Upper lobe of left lung (tissue), 6 donors: ENCODE measurements at regions not wholly inside any gene's neighbourhood (a gene's known extent, or its start where the extent isn't known, plus 50 kb on each side); places are given as distances from the start of the nearest gene placed in this dataset.
A peak's percentile ranks its signal among the peaks of the same experiment; 100 is the strongest.

Experiments
- ATAC-seq, 2 donors: fragments of 200-7000 bp; cut with Tn5 transposase; one replicate each; pipeline ENCODE4 v1.9.1; 2022; ENCODE audit warnings: mild to moderate bottlenecking in 2 of 2, moderate library complexity in 2 of 2; ENCODE audit not compliant: low FRiP score in 2 of 2
- DNase-seq, 2 donors: peaks; one replicate each; pipeline ENCODE4 v3.0.0-alpha.2; 2019 to 2020
- H3K27ac ChIP-seq, 4 donors: fragments of 200-600 bp; sonication (generic); one replicate each; pipeline ENCODE4 v1.5.1; 2016 to 2019
- H3K27me3 ChIP-seq, 4 donors: fragments of 200-600 bp; sonication (generic); one replicate each; pipeline ENCODE4 v1.5.1; 2017 to 2019
- H3K36me3 ChIP-seq, 4 donors: fragments of 200-600 bp; sonication (generic); one replicate each; pipeline ENCODE4 v1.5.1; 2016 to 2019
- H3K4me1 ChIP-seq, 4 donors: fragments of 200-600 bp; sonication (generic); one replicate each; pipeline ENCODE4 v1.5.1; 2018 to 2019
- H3K4me3 ChIP-seq, 4 donors: fragments of 200-600 bp; sonication (generic); one replicate each; pipeline ENCODE4 v1.5.1; 2017 to 2019; ENCODE audit warnings: mild to moderate bottlenecking in 2 of 4, moderate library complexity in 1 of 4
- H3K9me3 ChIP-seq, 4 donors: fragments of 200-600 bp; sonication (generic); one replicate each; pipeline ENCODE4 v1.5.1; 2018 to 2019
- CTCF ChIP-seq, 6 experiments: fragments of 450-650 bp in 4 of 6; fragments of 200-600 bp in 2 of 6; sonication (generic) in 2 of 6; IDR thresholded peaks; one replicate each; pipeline ENCODE4 v1.5.1; 2016 to 2019; ENCODE audit warnings: antibody characterized with exemption in 6 of 6
- EP300 ChIP-seq, 4 donors: sonication (generic); formaldehyde crosslinking; IDR thresholded peaks; one replicate each; pipeline ENCODE4 v1.5.1; 2017; ENCODE audit warnings: antibody characterized with exemption in 4 of 4, control low read depth in 2 of 4
- POLR2A ChIP-seq, 4 donors: fragments of 450-650 bp; IDR thresholded peaks; one replicate each; pipeline ENCODE4 v1.5.1; 2016 to 2017; ENCODE audit warnings: antibody characterized with exemption in 4 of 4, mild to moderate bottlenecking in 2 of 4
- POLR2AphosphoS5 ChIP-seq, 2 donors: sonication (generic); formaldehyde crosslinking; IDR thresholded peaks; one replicate each; pipeline ENCODE4 v1.5.1; 2017; ENCODE audit warnings: antibody characterized with exemption in 2 of 2
- WGBS, 2 donors: methylation state at CpG; one replicate each; pipeline ENCODE4 v1.1.5; 2017 to 2018; 5-methylcytosine and 5-hydroxymethylcytosine counted together
- donor health status: DM: no; HTN: no; CAD: no; lungs with moderate emphysema.
- donor health status: DM: no; HTN: yes; CAD: no; lungs with severe emphysema.

GRCh38 chr10:10817609-10818008 lies 200.1 kb upstream of the CELF2 start:
- whole genome bisulfite sequencing, 2 donors = 87% methylated on average over 5 of the region's 5 CpGs
- H3K27me3 ChIP-seq = no peaks in the 10 kb centered on the region
- ATAC-seq = no peak
- no peak overlapping the region for H3K27ac ChIP-seq
- TF ChIP-seq POLR2AphosphoS5 (IDR thresholded peaks at IDR 0.05) (no peak), EP300 (IDR thresholded peaks at IDR 0.05) (no peak), CTCF (IDR thresholded peaks at IDR 0.05) (no peak), POLR2A (IDR thresholded peaks at IDR 0.05) (no peak)
- DNase-seq = no peak
- H3K4me1 ChIP-seq = peaks cover 0 to 16% (median 4%) of the 10 kb centered on the region in 4 donors
- no peaks in the 10 kb centered on the region for H3K9me3 ChIP-seq
- H3K4me3 ChIP-seq = no peak overlapping the region
- no peaks in the 10 kb centered on the region for H3K36me3 ChIP-seq

GRCh38 chr10:10818082-10818481 lies 199.6 kb upstream of the CELF2 start:
- WGBS, 2 donors = 74 to 82% methylated on average over 2 of the region's 2 CpGs

GRCh38 chr10:10819206-10819856 lies 198.3 kb upstream of the CELF2 start:
- Histone ChIP-seq H3K9me3 (no peaks in the 10 kb centered on the region), H3K4me3 (no peak overlapping the region), H3K4me1 (peaks cover 0 to 16% (median 6%) of the 10 kb centered on the region in 4 donors), H3K36me3 (no peaks in the 10 kb centered on the region), H3K27ac (peak overlapping the region in 3 of 4 donors; percentile 49 to 62 (median 54)), H3K27me3 (no peaks in the 10 kb centered on the region)
- WGBS, 2 donors = 45 to 49% methylated on average over 7 of the region's 7 CpGs
- ATAC-seq (peak; percentile 27 to 77), DNase-seq (no peak)
- TF ChIP-seq CTCF (IDR thresholded peaks at IDR 0.05) (no peak), POLR2A (IDR thresholded peaks at IDR 0.05) (no peak), POLR2AphosphoS5 (IDR thresholded peaks at IDR 0.05) (no peak), EP300 (IDR thresholded peaks at IDR 0.05) (no peak)

More at GRCh38 chr10:10818082-10818481, 199.6 kb upstream of the CELF2 start:
- ATAC-seq (peak in 1 of 2 donors; percentile 93), DNase-seq (no peak)
- Histone ChIP-seq H3K4me1 (peaks cover 0 to 16% (median 6%) of the 10 kb centered on the region in 4 donors), H3K9me3 (no peaks in the 10 kb centered on the region), H3K27ac (no peak overlapping the region), H3K36me3 (no peaks in the 10 kb centered on the region), H3K4me3 (no peak overlapping the region), H3K27me3 (no peaks in the 10 kb centered on the region)
- TF ChIP-seq EP300 (IDR thresholded peaks at IDR 0.05) = no peak
- no peak for TF ChIP-seq POLR2A (IDR thresholded peaks at IDR 0.05)
- no peak for TF ChIP-seq POLR2AphosphoS5 (IDR thresholded peaks at IDR 0.05)
- no peak for TF ChIP-seq CTCF (IDR thresholded peaks at IDR 0.05)

GRCh38 chr10:10821926-10822325 lies 195.7 kb upstream of the CELF2 start:
- Histone ChIP-seq H3K4me3 (no peak overlapping the region), H3K9me3 (no peaks in the 10 kb centered on the region), H3K36me3 (no peaks in the 10 kb centered on the region), H3K27ac (peak overlapping the region in 3 of 4 donors; percentile 17 to 21 (median 21)), H3K4me1 (peaks cover 0 to 16% (median 13%) of the 10 kb centered on the region in 4 donors), H3K27me3 (no peaks in the 10 kb centered on the region)
- ATAC-seq (no peak), DNase-seq (no peak)
- WGBS, 2 donors = 10 to 57% methylated on average over 2 to 6 of the region's 6 CpGs
- TF ChIP-seq CTCF (IDR thresholded peaks at IDR 0.05) = no peak
- no peak for TF ChIP-seq POLR2AphosphoS5 (IDR thresholded peaks at IDR 0.05)
- no peak for TF ChIP-seq EP300 (IDR thresholded peaks at IDR 0.05)
- TF ChIP-seq POLR2A (IDR thresholded peaks at IDR 0.05) = no peak
